HG03378 (cell line): ENCODE measurements at regions not wholly inside any gene's neighbourhood (a gene's known extent, or its start where the extent isn't known, plus 50 kb on each side); places are given as distances from the start of the nearest gene placed in this dataset.
"Not testable (repeated sequence)": the region's sequence is repeated elsewhere in the genome, so short reads cannot be mapped to it uniquely, and the experiment has no call there.

Source experiments
- ATAC-seq: cut with Tn5 transposase; IDR thresholded peaks from one replicate; pipeline ENCODE4 v1.9.1; 2021; ENCODE audit warnings: mild to moderate bottlenecking, moderate library complexity; ENCODE audit not compliant: unreplicated experiment

GRCh38 chr6:69623357-69623756 lies 173.5 kb downstream of the LMBRD1 start:
- no peak for ATAC-seq

GRCh38 chr6:69622924-69623323 lies 173.9 kb downstream of the LMBRD1 start:
- no peak for ATAC-seq

GRCh38 chr6:69622230-69622629 lies 174.6 kb downstream of the LMBRD1 start:
- ATAC-seq, result no peak

GRCh38 chr6:69617163-69617562 lies 179.6 kb downstream of the LMBRD1 start:
- no peak for ATAC-seq

GRCh38 chr6:69609836-69610472 lies 186.9 kb downstream of the LMBRD1 start:
- ATAC-seq, result no peak

- ATAC-seq, result no peak
Measured at GRCh38 chr6:69601132-69601531, 195.7 kb downstream of the LMBRD1 start.

- no peak for ATAC-seq
Measured at GRCh38 chr6:69594405-69594804, 202.4 kb downstream of the LMBRD1 start.

- no peak for ATAC-seq
Measured at GRCh38 chr6:69593706-69594105, 203.1 kb downstream of the LMBRD1 start.

- no peak for ATAC-seq
Measured at GRCh38 chr6:69589626-69590025, 207.2 kb downstream of the LMBRD1 start.

GRCh38 chr6:69584913-69585729 lies 211.7 kb downstream of the LMBRD1 start:
- ATAC-seq, result peak; percentile 90

- no peak for ATAC-seq
Measured at GRCh38 chr6:69584536-69584912, 212.3 kb downstream of the LMBRD1 start.

GRCh38 chr6:69581581-69581980 lies 215.2 kb downstream of the LMBRD1 start:
- no peak for ATAC-seq

GRCh38 chr6:69580706-69581105 lies 216.1 kb downstream of the LMBRD1 start:
- no peak for ATAC-seq

GRCh38 chr6:69578361-69578890 lies 218.4 kb downstream of the LMBRD1 start:
- no peak for ATAC-seq

- ATAC-seq, result no peak
Measured at GRCh38 chr6:69571234-69571633, 225.6 kb downstream of the LMBRD1 start.

GRCh38 chr6:69570106-69570505 lies 226.7 kb downstream of the LMBRD1 start:
- no peak for ATAC-seq

- not testable (repeated sequence) for ATAC-seq
Measured at GRCh38 chr6:69560597-69560996, 236.2 kb downstream of the LMBRD1 start.

GRCh38 chr6:69555088-69555638 lies 241.6 kb downstream of the LMBRD1 start:
- ATAC-seq, result no peak

GRCh38 chr6:69542494-69542893 lies 254.3 kb downstream of the LMBRD1 start:
- peak; percentile 52 for ATAC-seq

GRCh38 chr6:69527921-69528476 lies 268.8 kb downstream of the LMBRD1 start:
- ATAC-seq, result no peak

GRCh38 chr6:69515480-69515879 lies 281.3 kb downstream of the LMBRD1 start:
- not testable (repeated sequence) for ATAC-seq

- no peak for ATAC-seq
Measured at GRCh38 chr6:69494595-69494994, 302.2 kb downstream of the LMBRD1 start.
